H4 (cell line): ENCODE measurements at regions not wholly inside any gene's neighbourhood (a gene's known extent, or its start where the extent isn't known, plus 50 kb on each side); places are given as distances from the start of the nearest gene placed in this dataset.

Experiments
- DNase-seq: peaks from one replicate; pipeline ENCODE4 v3.0.0-alpha.2; 2015; ENCODE audit warnings: low spot score

- no peak for DNase-seq
These were observed 174.1 kb upstream of the HS3ST1 start for GRCh38 chr4:11602606-11603340.

- DNase-seq: no peak
These were observed 170.4 kb upstream of the HS3ST1 start for GRCh38 chr4:11599064-11599463.

- no peak for DNase-seq
These were observed 169.9 kb upstream of the HS3ST1 start for GRCh38 chr4:11598591-11598990.

GRCh38 chr4:11597506-11597905 lies 168.8 kb upstream of the HS3ST1 start:
- DNase-seq: no peak

GRCh38 chr4:11596989-11597388 lies 168.3 kb upstream of the HS3ST1 start:
- no peak for DNase-seq

GRCh38 chr4:11593576-11594116 lies 165.0 kb upstream of the HS3ST1 start:
- DNase-seq: no peak

- no peak for DNase-seq
These were observed 163.6 kb upstream of the HS3ST1 start for GRCh38 chr4:11592276-11592675.

- peak; percentile 31 for DNase-seq
These were observed 161.4 kb upstream of the HS3ST1 start for GRCh38 chr4:11590132-11590531.

- peak; percentile 39 for DNase-seq
These were observed 161.0 kb upstream of the HS3ST1 start for GRCh38 chr4:11589676-11590075.

GRCh38 chr4:11587797-11588196 lies 159.1 kb upstream of the HS3ST1 start:
- DNase-seq: no peak

GRCh38 chr4:11585506-11585905 lies 156.8 kb upstream of the HS3ST1 start:
- no peak for DNase-seq

GRCh38 chr4:11568511-11568910 lies 139.8 kb upstream of the HS3ST1 start:
- no peak for DNase-seq

GRCh38 chr4:11566444-11567022 lies 137.8 kb upstream of the HS3ST1 start:
- DNase-seq: no peak

GRCh38 chr4:11565899-11566298 lies 137.2 kb upstream of the HS3ST1 start:
- DNase-seq: no peak

GRCh38 chr4:11565213-11565612 lies 136.5 kb upstream of the HS3ST1 start:
- no peak for DNase-seq

- no peak for DNase-seq
These were observed 135.3 kb upstream of the HS3ST1 start for GRCh38 chr4:11564021-11564420.

- no peak for DNase-seq
These were observed 120.8 kb upstream of the HS3ST1 start for GRCh38 chr4:11549525-11549924.

GRCh38 chr4:11548597-11549082 lies 119.9 kb upstream of the HS3ST1 start:
- DNase-seq: peak; percentile 48

- no peak for DNase-seq
These were observed 117.9 kb upstream of the HS3ST1 start for GRCh38 chr4:11546391-11547175.

GRCh38 chr4:11545651-11546050 lies 117.0 kb upstream of the HS3ST1 start:
- DNase-seq: no peak

GRCh38 chr4:11544211-11544610 lies 115.5 kb upstream of the HS3ST1 start:
- no peak for DNase-seq

GRCh38 chr4:11543706-11544105 lies 115.0 kb upstream of the HS3ST1 start:
- DNase-seq: no peak
